NCI-H526 treated with DMSO at 0.1 percent for 48 hours (cell line): ENCODE measurements at regions not wholly inside any gene's neighbourhood (a gene's known extent, or its start where the extent isn't known, plus 50 kb on each side); places are given as distances from the start of the nearest gene placed in this dataset.
"Not testable (repeated sequence)": the region's sequence is repeated elsewhere in the genome, so short reads cannot be mapped to it uniquely, and the experiment has no call there.

Source experiments
- DNase-seq: peaks from one replicate; lab custom pipeline; 2025; lab: John Stamatoyannopoulos, UW

GRCh38 chrX:107296184-107296583, 89.8 kb downstream of the DNAAF6 start:
- DNase-seq = not testable (repeated sequence)

GRCh38 chrX:107298276-107298675, 91.9 kb downstream of the DNAAF6 start:
- no peak for DNase-seq

- DNase-seq = no peak
Measured at GRCh38 chrX:107301253-107301652, 94.8 kb downstream of the DNAAF6 start.

- no peak for DNase-seq
Measured at GRCh38 chrX:107304141-107304540, 97.7 kb downstream of the DNAAF6 start.

- no peak for DNase-seq
Measured at GRCh38 chrX:107323786-107324492, 117.5 kb downstream of the DNAAF6 start.

- peak; percentile 18 for DNase-seq
Measured at GRCh38 chrX:107324493-107325310, 118.3 kb downstream of the DNAAF6 start.

- DNase-seq = no peak
Measured at GRCh38 chrX:107325467-107325866, 119.1 kb downstream of the DNAAF6 start.

- no peak for DNase-seq
Measured at GRCh38 chrX:107348051-107348450, 101.4 kb upstream of the FRMPD3 start.

GRCh38 chrX:107348990-107349389, 100.5 kb upstream of the FRMPD3 start:
- no peak for DNase-seq

GRCh38 chrX:107355533-107355932, 93.9 kb upstream of the FRMPD3 start:
- DNase-seq = no peak

- DNase-seq = no peak
Measured at GRCh38 chrX:107360788-107361360, 88.6 kb upstream of the FRMPD3 start.

- DNase-seq = not testable (repeated sequence)
Measured at GRCh38 chrX:107370185-107370584, 79.3 kb upstream of the FRMPD3 start.

GRCh38 chrX:107374132-107374531, 75.3 kb upstream of the FRMPD3 start:
- DNase-seq = no peak

- DNase-seq = no peak
Measured at GRCh38 chrX:107374831-107375230, 74.6 kb upstream of the FRMPD3 start.

GRCh38 chrX:107376186-107376585, 73.3 kb upstream of the FRMPD3 start:
- not testable (repeated sequence) for DNase-seq

- no peak for DNase-seq
Measured at GRCh38 chrX:107384397-107385105, 64.9 kb upstream of the FRMPD3 start.

- no peak for DNase-seq
Measured at GRCh38 chrX:107389726-107390125, 59.7 kb upstream of the FRMPD3 start.

- not testable (repeated sequence) for DNase-seq
Measured at GRCh38 chrX:107393656-107394055, 55.8 kb upstream of the FRMPD3 start.

- no peak for DNase-seq
Measured at GRCh38 chrX:107396235-107396634, 53.2 kb upstream of the FRMPD3 start.

GRCh38 chrX:107396783-107397182, 52.7 kb upstream of the FRMPD3 start:
- DNase-seq = no peak

GRCh38 chrX:107398115-107398514, 51.3 kb upstream of the FRMPD3 start:
- DNase-seq = no peak
